Nephron progenitor cell (in vitro differentiated cells): ENCODE measurements at regions not wholly inside any gene's neighbourhood (a gene's known extent, or its start where the extent isn't known, plus 50 kb on each side); places are given as distances from the start of the nearest gene placed in this dataset.

Experiments used
- DNase-seq: peaks from one replicate; pipeline ENCODE4 v3.0.0; 2021
- H3K27ac Mint-ChIP-seq: 2 replicates; pipeline ENCODE4 v1.8.0; 2021; ENCODE audit warnings: mild to moderate bottlenecking, moderate library complexity, mixed read lengths
- H3K27me3 Mint-ChIP-seq: 2 replicates; pipeline ENCODE4 v1.8.0; 2021; ENCODE audit warnings: mild to moderate bottlenecking, low read depth, mixed read lengths; ENCODE audit not compliant: poor library complexity
- H3K36me3 Mint-ChIP-seq: 2 replicates; pipeline ENCODE4 v1.8.0; 2021; ENCODE audit warnings: low read depth, mixed read lengths
- H3K4me1 Mint-ChIP-seq: 2 replicates; pipeline ENCODE4 v1.8.0; 2021; ENCODE audit warnings: mixed read lengths
- H3K4me3 Mint-ChIP-seq: 2 replicates; pipeline ENCODE4 v1.8.0; 2021; ENCODE audit warnings: mild to moderate bottlenecking, moderate library complexity, mixed read lengths
- H3K9me3 Mint-ChIP-seq: 2 replicates; pipeline ENCODE4 v1.8.0; 2021; ENCODE audit warnings: mild to moderate bottlenecking, moderate library complexity, mixed read lengths
- TF ChIP-seq, protein P1 (sequence below): fragments of 200-600 bp; sonication (generic); IDR thresholded peaks from 2 replicates; pipeline ENCODE4 v1.5.0; 2021; ENCODE audit warnings: antibody characterized with exemption

GRCh38 chr5:122584411-122585300, 190.2 kb upstream of the SNX2 start:
- TF ChIP-seq, protein P1, sequence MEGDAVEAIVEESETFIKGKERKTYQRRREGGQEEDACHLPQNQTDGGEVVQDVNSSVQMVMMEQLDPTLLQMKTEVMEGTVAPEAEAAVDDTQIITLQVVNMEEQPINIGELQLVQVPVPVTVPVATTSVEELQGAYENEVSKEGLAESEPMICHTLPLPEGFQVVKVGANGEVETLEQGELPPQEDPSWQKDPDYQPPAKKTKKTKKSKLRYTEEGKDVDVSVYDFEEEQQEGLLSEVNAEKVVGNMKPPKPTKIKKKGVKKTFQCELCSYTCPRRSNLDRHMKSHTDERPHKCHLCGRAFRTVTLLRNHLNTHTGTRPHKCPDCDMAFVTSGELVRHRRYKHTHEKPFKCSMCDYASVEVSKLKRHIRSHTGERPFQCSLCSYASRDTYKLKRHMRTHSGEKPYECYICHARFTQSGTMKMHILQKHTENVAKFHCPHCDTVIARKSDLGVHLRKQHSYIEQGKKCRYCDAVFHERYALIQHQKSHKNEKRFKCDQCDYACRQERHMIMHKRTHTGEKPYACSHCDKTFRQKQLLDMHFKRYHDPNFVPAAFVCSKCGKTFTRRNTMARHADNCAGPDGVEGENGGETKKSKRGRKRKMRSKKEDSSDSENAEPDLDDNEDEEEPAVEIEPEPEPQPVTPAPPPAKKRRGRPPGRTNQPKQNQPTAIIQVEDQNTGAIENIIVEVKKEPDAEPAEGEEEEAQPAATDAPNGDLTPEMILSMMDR: no peak
- Mint-ChIP-seq H3K4me1 (peaks cover 13% of the 10 kb centered on the region), H3K27me3 (no peaks in the 10 kb centered on the region), H3K4me3 (no peak overlapping the region), H3K27ac (no peak overlapping the region), H3K9me3 (no peaks in the 10 kb centered on the region), H3K36me3 (no peaks in the 10 kb centered on the region)
- peak; percentile 30 for DNase-seq

DNA sequence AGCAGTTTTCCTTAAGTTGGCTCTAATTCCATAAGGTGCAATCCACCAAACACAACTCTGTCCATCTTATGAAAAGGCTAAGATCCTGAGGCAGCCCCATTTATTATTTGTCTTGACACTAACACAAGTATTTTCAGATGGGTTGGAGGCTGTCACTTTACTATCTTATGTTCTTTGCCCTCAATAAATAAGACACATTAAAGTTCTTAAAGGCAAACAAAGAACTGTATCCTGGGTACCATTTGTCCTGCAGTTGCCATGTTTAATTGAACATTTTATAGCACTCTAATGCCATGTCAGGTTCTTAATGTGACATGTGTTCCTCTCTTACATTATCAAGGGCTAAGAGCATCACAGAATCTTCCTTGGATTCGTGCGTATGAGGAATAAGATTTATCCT, 189.5 kb upstream of the SNX2 start:
- Mint-ChIP-seq H3K9me3 (no peaks in the 10 kb centered on the region), H3K4me3 (no peak overlapping the region), H3K4me1 (peaks cover 13% of the 10 kb centered on the region), H3K27me3 (no peaks in the 10 kb centered on the region), H3K36me3 (no peaks in the 10 kb centered on the region), H3K27ac (no peak overlapping the region)
- TF ChIP-seq, protein P1: no peak
- no peak for DNase-seq

DNA sequence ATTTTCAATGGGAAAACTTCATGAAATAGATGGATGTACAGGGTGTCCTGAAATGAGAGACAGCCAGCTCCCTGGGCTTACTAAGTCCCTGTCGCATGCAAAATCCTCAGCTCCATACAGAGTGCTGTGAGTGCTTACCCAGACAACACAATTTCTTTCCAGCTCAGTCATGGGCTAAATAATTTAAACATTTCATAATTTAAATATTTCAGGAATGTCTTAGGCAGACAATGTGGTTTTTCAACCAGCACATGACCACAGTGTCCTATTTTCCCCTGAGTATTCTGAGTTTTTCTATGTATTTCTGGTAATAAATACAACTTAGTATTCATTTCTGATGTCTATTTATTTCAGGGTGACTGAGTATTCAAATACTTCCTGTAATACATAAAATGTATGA, 188.5 kb upstream of the SNX2 start:
- TF ChIP-seq, protein P1: no peak
- Mint-ChIP-seq H3K9me3 (no peaks in the 10 kb centered on the region), H3K27me3 (no peaks in the 10 kb centered on the region), H3K4me3 (no peak overlapping the region), H3K27ac (no peak overlapping the region), H3K4me1 (peaks cover 13% of the 10 kb centered on the region), H3K36me3 (no peaks in the 10 kb centered on the region)
- no peak for DNase-seq

GRCh38 chr5:122591828-122592227, 183.1 kb upstream of the SNX2 start:
- TF ChIP-seq, protein P1: no peak
- no peak overlapping the region for H3K4me3 Mint-ChIP-seq
- no peaks in the 10 kb centered on the region for H3K36me3 Mint-ChIP-seq
- H3K9me3 Mint-ChIP-seq: peaks cover 10% of the 10 kb centered on the region
- peaks cover 5% of the 10 kb centered on the region for H3K27me3 Mint-ChIP-seq
- H3K4me1 Mint-ChIP-seq: no peaks in the 10 kb centered on the region
- H3K27ac Mint-ChIP-seq: no peak overlapping the region
- DNase-seq: no peak

DNA sequence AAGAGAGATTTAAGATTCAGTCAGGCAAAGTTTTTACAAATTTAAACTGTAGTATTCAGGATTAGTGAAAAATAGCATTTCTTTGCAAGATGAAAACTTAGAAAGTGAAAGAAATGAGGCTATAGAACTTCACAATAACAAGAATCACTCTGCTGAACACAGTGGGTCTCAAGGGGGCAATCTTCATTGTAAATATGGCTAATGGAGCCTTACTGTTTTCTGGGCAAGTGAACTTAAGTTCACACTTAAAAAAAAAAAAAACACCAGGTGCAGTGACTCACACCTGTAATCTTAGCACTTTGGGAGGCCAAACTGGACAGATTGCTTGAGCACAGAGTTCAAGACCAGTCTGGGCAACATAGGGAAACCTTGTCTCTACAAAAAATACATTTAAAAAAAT, 175.9 kb upstream of the SNX2 start:
- Mint-ChIP-seq H3K36me3 (peaks cover 14% of the 10 kb centered on the region), H3K4me3 (no peak overlapping the region), H3K9me3 (peaks cover 49% of the 10 kb centered on the region), H3K27me3 (peaks cover 9% of the 10 kb centered on the region), H3K4me1 (no peaks in the 10 kb centered on the region), H3K27ac (no peak overlapping the region)
- DNase-seq: no peak
- TF ChIP-seq, protein P1: no peak

GRCh38 chr5:122600924-122601323, 174.0 kb upstream of the SNX2 start:
- no peaks in the 10 kb centered on the region for H3K4me1 Mint-ChIP-seq
- H3K9me3 Mint-ChIP-seq: peaks cover 44% of the 10 kb centered on the region
- TF ChIP-seq, protein P1: no peak
- H3K36me3 Mint-ChIP-seq: peaks cover 14% of the 10 kb centered on the region
- H3K4me3 Mint-ChIP-seq: no peak overlapping the region
- no peak overlapping the region for H3K27ac Mint-ChIP-seq
- H3K27me3 Mint-ChIP-seq: peaks cover 5% of the 10 kb centered on the region
- DNase-seq: no peak
